Activated T-cell treated with anti-CD3 and anti-CD28 coated beads, Interleukin-2, amount 50 U/mL, for 4 hours (primary cell): ENCODE measurements at regions not wholly inside any gene's neighbourhood (a gene's known extent, or its start where the extent isn't known, plus 50 kb on each side); places are given as distances from the start of the nearest gene placed in this dataset.
"Not testable (repeated sequence)": the region's sequence is repeated elsewhere in the genome, so short reads cannot be mapped to it uniquely, and the experiment has no call there.

ENCODE experiments used
- ATAC-seq, 2 donors: fragments of 200-7000 bp; cut with Tn5 transposase; one replicate each; pipeline ENCODE4 v1.10.0; 2021
- DNase-seq: peaks from one replicate; pipeline ENCODE4 v3.0.0-alpha.2; 2020
- H3K27me3 Mint-ChIP-seq: one replicate; pipeline ENCODE4 v1.8.0; 2021; ENCODE audit warnings: low read depth, mixed read lengths
- H3K36me3 Mint-ChIP-seq: one replicate; pipeline ENCODE4 v1.8.0; 2022; ENCODE audit warnings: mixed read lengths; ENCODE audit not compliant: insufficient read depth
- H3K4me1 Mint-ChIP-seq: one replicate; pipeline ENCODE4 v1.8.0; 2021; ENCODE audit warnings: low read depth, mixed read lengths
- H3K4me3 Mint-ChIP-seq: one replicate; pipeline ENCODE4 v1.8.0; 2021; ENCODE audit warnings: mild to moderate bottlenecking, moderate library complexity, mixed read lengths
- H3K9me3 Mint-ChIP-seq: one replicate; pipeline ENCODE4 v1.8.0; 2021; ENCODE audit warnings: mixed read lengths

DNA sequence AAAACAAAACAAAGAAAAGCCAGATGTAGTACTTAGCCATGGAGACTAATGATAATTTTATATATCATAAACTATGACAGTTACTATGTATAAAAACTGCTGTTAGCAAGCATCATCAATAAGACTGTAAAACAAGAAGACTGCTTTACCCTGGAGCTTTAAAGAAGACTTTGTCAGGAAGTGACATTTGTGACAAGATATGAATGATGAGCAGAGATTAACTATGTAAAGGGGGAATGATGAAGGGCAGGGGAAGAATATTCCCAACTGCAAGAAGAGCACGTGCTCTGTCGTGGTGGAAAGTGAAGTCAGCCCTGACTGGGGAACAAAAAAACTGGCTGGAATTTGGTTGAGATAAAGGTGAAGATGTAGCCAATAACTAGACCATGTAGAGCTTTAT, 617.1 kb upstream of the AMOT start:
- Mint-ChIP-seq H3K9me3 (no peaks in the 10 kb centered on the region), H3K4me1 (no peaks in the 10 kb centered on the region), H3K4me3 (no peak overlapping the region), H3K36me3 (no peaks in the 10 kb centered on the region), H3K27me3 (no peaks in the 10 kb centered on the region)
- DNase-seq (no peak), ATAC-seq (no peak)

DNA sequence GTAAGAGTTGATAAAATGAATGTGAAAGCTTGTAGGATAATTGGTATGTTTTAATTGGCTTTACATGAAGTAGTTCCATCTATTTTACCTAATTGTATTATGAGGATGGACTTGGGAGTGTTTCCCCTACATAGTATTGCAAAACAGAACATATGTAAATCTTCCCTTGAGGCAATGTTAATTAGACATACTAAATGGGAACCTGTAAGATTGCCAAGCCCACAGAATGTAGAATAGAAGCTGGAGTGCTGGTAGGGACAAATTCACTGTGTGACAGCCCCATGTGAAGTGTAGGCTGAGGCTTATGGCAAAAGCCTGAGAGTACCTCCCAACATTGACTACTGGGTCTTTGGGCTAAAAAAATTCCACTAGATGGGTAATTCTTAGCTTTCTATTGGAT, 615.0 kb upstream of the AMOT start:
- no peak overlapping the region for H3K4me3 Mint-ChIP-seq
- H3K9me3 Mint-ChIP-seq, result peaks cover 7% of the 10 kb centered on the region
- H3K27me3 Mint-ChIP-seq, result no peaks in the 10 kb centered on the region
- no peak for ATAC-seq
- DNase-seq, result no peak
- no peaks in the 10 kb centered on the region for H3K36me3 Mint-ChIP-seq
- H3K4me1 Mint-ChIP-seq, result no peaks in the 10 kb centered on the region

DNA sequence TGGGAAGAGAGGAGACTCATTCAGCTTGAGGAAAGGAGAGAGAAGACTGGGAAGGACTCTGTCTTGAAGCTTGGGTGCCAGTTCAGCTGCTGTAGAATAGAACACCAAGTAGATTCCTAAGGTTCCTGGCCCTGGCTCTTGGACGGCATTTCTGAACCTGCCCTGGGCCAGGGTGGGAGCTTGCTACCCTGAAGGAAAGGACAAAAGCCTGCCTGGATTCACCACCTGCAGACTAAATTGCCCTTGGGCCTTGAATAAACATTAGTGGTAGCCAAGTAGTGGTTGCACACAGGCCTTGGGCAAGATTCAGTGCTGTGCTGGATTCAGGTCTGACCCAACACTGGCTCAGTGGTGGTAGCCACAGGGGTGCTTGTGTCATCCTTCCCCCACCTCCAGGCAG, 588.4 kb upstream of the AMOT start:
- ATAC-seq (no peak), DNase-seq (no peak)
- H3K36me3 Mint-ChIP-seq, result no peaks in the 10 kb centered on the region
- peaks cover 11% of the 10 kb centered on the region for H3K9me3 Mint-ChIP-seq
- no peaks in the 10 kb centered on the region for H3K4me1 Mint-ChIP-seq
- H3K4me3 Mint-ChIP-seq, result no peak overlapping the region
- H3K27me3 Mint-ChIP-seq, result no peaks in the 10 kb centered on the region

DNA sequence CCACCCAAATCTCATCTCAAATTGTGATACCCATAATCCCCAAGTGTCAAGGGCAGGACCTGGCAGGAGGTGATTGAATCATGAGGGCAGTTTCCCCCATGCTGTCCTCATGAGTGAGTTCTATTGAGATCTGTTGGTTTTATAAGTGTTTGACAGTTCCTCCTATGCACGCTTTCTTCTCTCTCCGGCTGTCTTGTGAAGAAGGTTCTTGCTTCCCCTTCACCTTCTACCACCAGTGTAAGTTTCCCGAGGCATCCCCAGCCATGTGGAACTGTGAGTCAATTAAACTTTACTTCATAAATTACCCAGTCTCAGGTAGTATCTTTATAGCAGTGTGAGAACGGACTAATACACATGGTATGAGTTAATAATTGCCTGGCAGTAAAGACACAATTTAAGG, 581.7 kb upstream of the AMOT start:
- no peak for ATAC-seq
- H3K4me1 Mint-ChIP-seq, result no peaks in the 10 kb centered on the region

DNA sequence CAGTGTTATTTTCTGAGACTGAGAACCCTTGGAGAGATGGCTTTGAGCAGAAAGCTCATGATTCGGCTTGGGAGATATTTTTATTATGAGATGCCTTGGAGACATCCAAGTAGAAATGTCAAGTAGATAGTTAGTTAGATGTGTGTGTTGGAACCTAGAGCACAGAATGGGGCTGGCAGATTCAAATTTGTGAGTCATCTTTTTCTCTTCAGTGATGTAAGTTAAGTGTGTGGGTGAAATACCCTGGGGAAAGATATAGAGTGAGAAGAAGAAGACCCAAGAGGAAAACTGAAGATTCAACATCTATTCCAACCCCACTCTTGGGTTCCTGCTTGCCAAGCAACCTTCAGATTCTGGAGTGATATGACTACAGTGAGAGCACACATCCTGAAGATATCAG, 580.8 kb upstream of the AMOT start:
- Mint-ChIP-seq H3K27me3 (no peaks in the 10 kb centered on the region), H3K4me3 (no peak overlapping the region), H3K4me1 (no peaks in the 10 kb centered on the region)

More for the DNA sequence above, 581.7 kb upstream of the AMOT start:
- DNase-seq, result no peak
- Mint-ChIP-seq H3K9me3 (peaks cover 9% of the 10 kb centered on the region), H3K27me3 (no peaks in the 10 kb centered on the region), H3K36me3 (no peaks in the 10 kb centered on the region), H3K4me3 (no peak overlapping the region)

DNA sequence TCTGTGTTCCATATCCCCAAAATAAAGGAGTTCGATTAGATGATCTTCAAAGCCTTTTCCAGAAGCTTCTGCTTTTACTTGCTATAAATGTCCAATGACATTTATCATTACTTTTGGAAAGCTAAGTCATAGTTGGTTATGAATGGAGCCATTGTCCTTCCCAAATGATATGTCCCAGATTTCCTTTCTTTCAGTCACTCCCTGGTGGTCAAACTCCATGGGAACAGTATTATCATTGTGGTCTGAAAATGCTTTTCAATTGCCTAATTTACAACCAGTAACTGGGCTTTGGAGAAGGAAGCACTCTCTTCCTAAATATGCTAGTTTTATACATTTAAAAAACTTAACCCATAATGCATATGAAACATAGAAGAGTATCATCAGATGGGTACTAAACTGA, 571.5 kb upstream of the AMOT start:
- peaks cover 4% of the 10 kb centered on the region for H3K9me3 Mint-ChIP-seq
- no peak overlapping the region for H3K4me3 Mint-ChIP-seq
- H3K4me1 Mint-ChIP-seq, result no peaks in the 10 kb centered on the region
- H3K27me3 Mint-ChIP-seq, result no peaks in the 10 kb centered on the region
- ATAC-seq (no peak), DNase-seq (no peak)
- H3K36me3 Mint-ChIP-seq, result no peaks in the 10 kb centered on the region

More for the DNA sequence above, 580.8 kb upstream of the AMOT start:
- Mint-ChIP-seq H3K36me3 (no peaks in the 10 kb centered on the region), H3K9me3 (peaks cover 14% of the 10 kb centered on the region)
- no peak for ATAC-seq
- no peak for DNase-seq

DNA sequence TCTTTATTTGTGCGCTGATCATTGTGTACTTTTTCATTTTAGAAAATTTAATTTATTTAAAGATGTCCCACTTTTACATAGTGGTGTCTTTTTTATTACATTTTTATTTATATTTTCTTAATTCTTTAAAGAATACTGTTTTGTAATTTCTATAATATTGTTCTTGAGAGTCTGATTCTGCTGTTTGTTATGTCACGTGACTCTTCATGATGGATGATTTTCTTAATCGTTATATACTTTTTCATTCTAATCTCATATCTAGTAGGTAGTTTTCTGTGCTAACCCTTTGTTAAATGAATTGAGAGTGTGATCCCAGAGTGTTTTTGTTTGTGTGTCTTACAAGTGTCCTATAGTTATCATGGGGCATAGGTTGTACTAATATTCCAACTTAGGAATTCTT, 568.2 kb upstream of the AMOT start:
- H3K4me3 Mint-ChIP-seq, result no peak overlapping the region
- no peak for DNase-seq
- no peaks in the 10 kb centered on the region for H3K36me3 Mint-ChIP-seq
- H3K9me3 Mint-ChIP-seq, result no peaks in the 10 kb centered on the region
- no peaks in the 10 kb centered on the region for H3K4me1 Mint-ChIP-seq
- no peaks in the 10 kb centered on the region for H3K27me3 Mint-ChIP-seq
- no peak for ATAC-seq

DNA sequence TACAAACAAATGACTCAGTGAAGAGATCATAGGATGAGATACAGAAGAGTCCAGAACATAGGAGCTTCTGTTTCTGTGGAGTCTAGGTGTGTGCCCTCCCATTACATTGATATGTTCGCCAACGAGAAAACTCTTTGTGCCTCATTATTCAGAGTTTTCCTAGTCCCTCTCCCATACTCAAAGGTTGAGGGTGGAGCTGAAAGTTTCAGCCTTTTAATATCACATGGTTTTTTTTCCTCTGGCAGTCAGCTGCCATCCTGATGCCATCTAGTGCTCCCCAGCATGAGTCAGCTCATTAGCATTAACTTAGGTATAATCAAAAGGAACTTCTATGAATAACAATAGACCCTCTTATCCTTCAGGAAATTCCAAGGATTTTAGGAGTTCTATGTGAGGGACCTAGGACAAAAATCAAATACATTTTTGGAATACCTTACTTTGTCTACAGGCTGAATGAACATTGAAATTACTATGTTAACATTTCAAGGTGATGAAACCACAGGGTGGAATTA, 559.6 kb upstream of the AMOT start:
- Mint-ChIP-seq H3K36me3 (no peaks in the 10 kb centered on the region), H3K4me1 (no peaks in the 10 kb centered on the region), H3K27me3 (no peaks in the 10 kb centered on the region), H3K4me3 (no peak overlapping the region), H3K9me3 (peaks cover 5% of the 10 kb centered on the region)
- DNase-seq (no peak), ATAC-seq (no peak)

DNA sequence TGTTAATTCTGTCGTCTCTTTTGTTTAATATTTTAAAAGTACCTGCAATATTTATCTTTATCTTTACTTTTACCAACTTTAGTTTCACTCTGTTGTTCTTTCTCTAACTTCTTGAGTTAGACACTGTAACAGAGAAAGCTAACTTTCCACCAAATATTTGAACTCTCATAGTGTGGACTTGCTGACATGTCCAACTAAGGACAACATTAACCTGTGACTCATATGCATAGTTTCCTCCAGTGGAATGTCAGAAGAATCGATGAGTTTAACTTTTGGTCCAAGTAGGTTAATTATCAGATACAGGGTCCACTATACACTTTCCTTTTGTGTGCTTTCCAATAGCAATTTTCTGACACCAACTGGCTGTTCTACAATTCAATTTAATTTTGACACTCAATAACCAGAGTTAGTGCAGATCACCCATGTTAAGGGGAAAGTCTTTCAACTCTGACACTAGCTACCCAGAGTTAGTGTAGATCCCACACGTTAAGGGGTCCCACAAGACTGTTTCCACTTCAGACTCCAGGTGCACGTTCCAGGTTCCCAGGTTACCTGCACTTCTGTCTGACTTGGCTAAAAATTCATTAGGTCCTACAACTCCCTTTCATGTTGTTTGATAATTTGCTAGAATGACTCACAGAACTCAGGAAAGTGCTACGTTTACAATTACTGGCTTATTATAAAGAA, 559.0 kb upstream of the AMOT start:
- Mint-ChIP-seq H3K9me3 (peaks cover 5% of the 10 kb centered on the region), H3K4me3 (no peak overlapping the region), H3K36me3 (no peaks in the 10 kb centered on the region), H3K27me3 (no peaks in the 10 kb centered on the region), H3K4me1 (no peaks in the 10 kb centered on the region)
- no peak for DNase-seq
- no peak for ATAC-seq

DNA sequence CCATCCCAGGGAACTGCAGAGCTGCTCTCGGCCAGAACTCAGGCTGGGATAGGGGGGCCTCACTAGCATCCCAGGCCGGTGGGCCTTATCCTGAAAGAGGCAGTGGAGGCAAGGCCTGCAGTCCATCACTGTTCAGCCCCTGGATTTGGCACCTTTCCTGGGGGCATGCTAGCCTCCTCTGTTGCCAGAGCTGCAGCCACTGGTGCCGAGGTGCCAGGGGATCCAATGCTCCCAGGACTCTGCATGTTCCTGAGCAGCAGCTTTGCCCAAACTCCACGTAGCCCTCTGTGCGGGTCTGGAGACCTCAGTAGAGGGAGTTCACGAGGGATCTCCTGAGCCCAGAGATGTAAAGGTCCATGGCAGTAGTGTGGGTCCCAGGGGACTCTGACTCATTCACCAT, 551.7 kb upstream of the AMOT start:
- H3K36me3 Mint-ChIP-seq, result no peaks in the 10 kb centered on the region
- H3K27me3 Mint-ChIP-seq, result no peaks in the 10 kb centered on the region
- DNase-seq (no peak), ATAC-seq (no peak)
- no peaks in the 10 kb centered on the region for H3K4me1 Mint-ChIP-seq
- H3K9me3 Mint-ChIP-seq, result no peaks in the 10 kb centered on the region
- H3K4me3 Mint-ChIP-seq, result no peak overlapping the region

DNA sequence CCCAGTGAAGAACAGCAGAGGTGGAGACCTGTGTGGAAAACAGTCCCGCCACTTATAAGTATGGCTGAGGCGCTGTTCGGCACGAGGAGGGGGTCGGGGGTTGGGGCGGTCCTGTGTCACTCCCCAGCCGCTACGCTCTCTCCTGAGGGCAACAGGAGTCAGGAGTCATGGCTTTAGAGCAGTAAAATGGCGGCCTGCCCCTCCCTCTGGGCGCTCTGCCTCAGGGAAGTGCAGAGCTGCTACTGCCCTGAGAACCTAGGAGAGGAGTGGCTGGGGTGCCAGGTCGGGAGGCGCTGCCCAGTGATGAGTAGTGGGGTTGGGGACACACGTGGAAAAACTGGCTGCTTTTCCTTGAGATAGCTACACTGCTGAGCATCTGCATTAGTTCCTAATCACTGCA, 551.2 kb upstream of the AMOT start:
- no peak for DNase-seq
- no peak overlapping the region for H3K4me3 Mint-ChIP-seq
- no peaks in the 10 kb centered on the region for H3K4me1 Mint-ChIP-seq

DNA sequence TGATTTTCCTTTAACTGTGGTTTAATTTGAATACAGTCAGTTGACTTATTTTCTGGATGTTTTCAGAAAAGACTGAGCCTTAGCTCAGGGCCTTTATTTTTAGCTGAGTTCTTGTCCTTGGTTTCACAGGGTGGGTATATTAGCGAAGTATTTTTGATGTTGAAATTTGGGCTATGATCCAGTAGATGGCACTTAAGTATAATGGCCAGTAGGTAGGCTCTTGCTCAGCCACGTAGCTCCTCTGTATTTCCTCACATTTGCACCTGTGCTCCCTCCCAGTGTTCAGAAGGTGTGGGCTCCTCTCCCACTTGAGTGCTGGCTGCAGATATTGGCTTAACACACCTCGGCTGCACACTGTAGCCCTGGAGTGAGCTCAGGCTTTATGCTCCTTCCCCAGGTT, 549.9 kb upstream of the AMOT start:
- Mint-ChIP-seq H3K9me3 (no peaks in the 10 kb centered on the region), H3K36me3 (no peaks in the 10 kb centered on the region), H3K4me1 (no peaks in the 10 kb centered on the region), H3K4me3 (no peak overlapping the region), H3K27me3 (no peaks in the 10 kb centered on the region)
- no peak for ATAC-seq
- DNase-seq, result no peak

More for the DNA sequence above, 551.2 kb upstream of the AMOT start:
- Mint-ChIP-seq H3K36me3 (no peaks in the 10 kb centered on the region), H3K9me3 (no peaks in the 10 kb centered on the region), H3K27me3 (no peaks in the 10 kb centered on the region)
- no peak for ATAC-seq

DNA sequence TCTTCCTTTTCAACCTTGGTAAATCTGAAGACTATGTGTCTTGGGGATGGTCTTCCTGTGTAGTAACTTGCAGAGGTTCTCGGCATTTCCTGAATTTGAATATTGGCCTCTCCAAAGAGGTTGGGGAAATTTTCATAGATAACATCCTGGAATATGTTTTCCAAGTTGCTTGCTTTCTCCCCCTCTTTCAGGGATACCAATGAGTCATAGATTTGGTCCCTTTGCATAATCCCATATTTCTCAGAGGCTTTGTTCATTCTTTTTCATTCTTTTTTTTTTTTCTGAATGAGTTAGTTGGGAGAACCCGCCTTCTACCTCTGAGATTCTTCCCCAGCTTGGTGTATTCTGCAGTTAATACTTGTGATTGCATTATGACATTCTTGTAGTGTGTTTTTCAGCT, 549.2 kb upstream of the AMOT start:
- DNase-seq (no peak), ATAC-seq (no peak)
- no peaks in the 10 kb centered on the region for H3K27me3 Mint-ChIP-seq
- no peaks in the 10 kb centered on the region for H3K9me3 Mint-ChIP-seq
- H3K4me3 Mint-ChIP-seq, result no peak overlapping the region
- H3K36me3 Mint-ChIP-seq, result no peaks in the 10 kb centered on the region
- H3K4me1 Mint-ChIP-seq, result no peaks in the 10 kb centered on the region

DNA sequence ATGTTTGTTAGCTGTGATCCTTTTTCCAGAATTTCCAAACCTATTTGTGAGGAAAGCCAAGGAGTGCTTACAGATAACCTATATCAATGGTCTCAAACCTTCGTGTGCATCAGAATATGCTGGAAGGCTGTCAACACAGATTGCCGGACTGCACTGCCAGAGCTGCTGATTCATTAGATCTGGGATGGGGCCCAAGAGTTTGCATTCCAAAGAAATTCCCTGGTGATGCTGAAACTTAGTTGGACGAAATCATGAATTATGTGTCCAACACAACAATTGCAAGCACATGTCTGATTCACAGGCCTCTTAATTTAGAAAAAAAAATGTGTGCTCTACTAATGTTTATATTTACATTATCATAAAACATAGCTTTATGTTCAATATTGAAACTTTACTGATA, 544.0 kb upstream of the AMOT start:
- Mint-ChIP-seq H3K4me1 (no peaks in the 10 kb centered on the region), H3K36me3 (no peaks in the 10 kb centered on the region), H3K9me3 (no peaks in the 10 kb centered on the region), H3K4me3 (no peak overlapping the region), H3K27me3 (no peaks in the 10 kb centered on the region)
- ATAC-seq, result no peak
- no peak for DNase-seq

DNA sequence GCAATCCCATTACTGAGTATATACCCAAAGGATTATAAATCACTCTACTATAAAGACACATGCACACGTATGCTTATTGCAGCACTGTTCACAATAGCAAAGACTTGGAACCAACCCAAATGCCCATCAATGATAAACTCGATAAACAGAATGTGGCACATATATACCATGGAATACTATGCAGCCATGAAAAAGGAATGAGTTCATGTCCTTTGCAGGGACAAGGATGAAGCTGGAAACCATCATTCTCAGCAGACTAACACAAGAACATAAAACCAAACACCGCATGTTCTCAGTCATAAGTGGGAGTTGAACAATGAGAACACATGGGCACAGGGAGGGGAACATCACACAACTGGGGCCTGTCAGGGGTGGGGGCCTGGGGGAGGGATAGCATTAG, 532.8 kb upstream of the AMOT start:
- H3K36me3 Mint-ChIP-seq, H3K4me1 Mint-ChIP-seq, ATAC-seq, H3K9me3 Mint-ChIP-seq, H3K4me3 Mint-ChIP-seq, H3K27me3 Mint-ChIP-seq, DNase-seq: not testable (repeated sequence)

DNA sequence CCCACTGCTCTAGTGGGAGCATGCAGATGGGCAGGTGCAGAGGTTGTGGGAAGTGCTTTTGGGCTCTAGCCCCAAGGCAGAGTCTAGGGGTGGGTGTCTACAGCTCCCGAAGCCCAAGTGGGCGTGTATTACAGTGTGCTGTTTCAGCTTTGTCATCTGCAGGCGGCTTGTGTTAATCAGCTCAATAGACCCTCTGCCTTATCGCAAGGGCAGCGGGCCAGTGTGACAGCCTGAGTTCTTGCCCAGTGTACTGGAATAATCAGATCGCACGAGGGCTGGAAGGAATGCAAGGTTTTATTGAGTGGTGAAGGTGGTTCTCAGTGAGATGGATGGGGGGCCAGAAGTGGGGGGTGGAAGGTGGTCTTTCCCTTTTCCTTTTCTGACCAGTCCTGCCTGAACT, 529.4 kb upstream of the AMOT start:
- H3K4me3 Mint-ChIP-seq, result no peak overlapping the region
- H3K4me1 Mint-ChIP-seq, result no peaks in the 10 kb centered on the region
- no peak for DNase-seq
- no peaks in the 10 kb centered on the region for H3K9me3 Mint-ChIP-seq
- no peaks in the 10 kb centered on the region for H3K36me3 Mint-ChIP-seq
- H3K27me3 Mint-ChIP-seq, result no peaks in the 10 kb centered on the region
- ATAC-seq, result no peak
